Hepatocyte (in vitro differentiated cells): ENCODE measurements at regions not wholly inside any gene's neighbourhood (a gene's known extent, or its start where the extent isn't known, plus 50 kb on each side); places are given as distances from the start of the nearest gene placed in this dataset.

Experiments
- DNase-seq: peaks from one replicate; pipeline ENCODE4 v3.0.0-alpha.2; 2016; ENCODE audit warnings: low spot score
- H2AFZ ChIP-seq: fragments of 200-600 bp; sonication (generic); 2 replicates; pipeline ENCODE4 v1.6.0; 2016; ENCODE audit warnings: antibody characterized with exemption, mild to moderate bottlenecking
- H3K27ac ChIP-seq: fragments of 200-600 bp; sonication (generic); 2 replicates; pipeline ENCODE4 v1.5.1; 2016; ENCODE audit warnings: mild to moderate bottlenecking
- H3K27me3 ChIP-seq: fragments of 200-600 bp; sonication (generic); 2 replicates; pipeline ENCODE4 v1.6.1; 2016
- H3K36me3 ChIP-seq: fragments of 200-600 bp; sonication (generic); replicated peaks from 2 replicates; pipeline ENCODE4 v1.5.1; 2016; ENCODE audit warnings: low read depth; ENCODE audit not compliant: insufficient read depth
- H3K4me1 ChIP-seq: fragments of 200-600 bp; sonication (generic); 2 replicates; pipeline ENCODE4 v1.5.1; 2016; ENCODE audit warnings: mild to moderate bottlenecking, moderate library complexity; ENCODE audit not compliant: insufficient read depth
- H3K4me2 ChIP-seq: fragments of 200-600 bp; sonication (generic); 2 replicates; pipeline ENCODE4 v1.6.0; 2016
- H3K4me3 ChIP-seq: fragments of 200-600 bp; sonication (generic); 2 replicates; pipeline ENCODE4 v1.5.1; 2016; ENCODE audit warnings: mild to moderate bottlenecking
- H3K79me2 ChIP-seq: fragments of 200-600 bp; sonication (generic); 2 replicates; pipeline ENCODE4 v1.6.0; 2017; ENCODE audit warnings: mild to moderate bottlenecking
- H3K9me2 ChIP-seq: fragments of 200-600 bp; sonication (generic); replicated peaks from 2 replicates; pipeline ENCODE4 v1.6.0; 2017; ENCODE audit warnings: mild to moderate bottlenecking; ENCODE audit not compliant: insufficient read depth
- H3K9me3 ChIP-seq: fragments of 200-600 bp; sonication (generic); 2 replicates; pipeline ENCODE4 v1.5.1; 2016; ENCODE audit warnings: low read depth, mild to moderate bottlenecking
- H4K20me1 ChIP-seq: fragments of 200-600 bp; sonication (generic); 2 replicates; pipeline ENCODE4 v1.6.0; 2016; ENCODE audit warnings: mild to moderate bottlenecking; ENCODE audit not compliant: insufficient read depth, poor library complexity, severe bottlenecking
- EZH2 ChIP-seq: fragments of 200-600 bp; sonication (generic); IDR thresholded peaks from 2 replicates; pipeline ENCODE4 v1.6.1; 2016; ENCODE audit warnings: antibody characterized with exemption, mild to moderate bottlenecking, borderline replicate concordance
- EZH2phosphoT487 ChIP-seq: fragments of 200-600 bp; sonication (generic); IDR thresholded peaks from one replicate; pipeline ENCODE4 v1.6.1; 2018; ENCODE audit warnings: antibody characterized with exemption, mild to moderate bottlenecking, low read depth, moderate library complexity; ENCODE audit not compliant: unreplicated experiment, severe bottlenecking
- TF ChIP-seq, protein P1 (sequence below): fragments of 200-600 bp; sonication (generic); IDR thresholded peaks from 2 replicates; pipeline ENCODE4 v1.5.1; 2016; ENCODE audit warnings: antibody characterized with exemption, mild to moderate bottlenecking; ENCODE audit not compliant: poor library complexity

DNA sequence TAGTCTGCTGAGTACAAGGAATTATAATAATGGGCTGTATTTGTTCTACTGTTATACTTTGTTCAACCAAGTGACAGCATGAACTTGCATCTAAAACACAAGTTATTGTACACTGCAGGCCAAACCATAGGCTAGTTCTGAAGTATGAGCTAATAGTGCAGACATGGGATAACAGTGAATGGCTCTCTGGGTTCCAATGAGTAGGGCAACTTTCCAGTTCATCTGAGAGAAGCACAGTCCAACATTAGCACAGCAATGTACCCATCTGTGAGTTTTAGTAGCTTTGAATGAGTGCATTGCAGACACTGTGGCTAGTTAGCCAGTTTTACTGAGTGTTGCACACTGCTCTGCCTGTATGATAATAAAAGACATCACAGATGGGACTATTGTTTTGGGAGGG lies 56.5 kb upstream of the FUT9 start:
- Histone ChIP-seq H3K36me3 (no peaks in the 10 kb centered on the region), H3K9me3 (no peaks in the 10 kb centered on the region), H3K79me2 (no peaks in the 10 kb centered on the region), H3K27ac (no peak overlapping the region), H3K27me3 (no peaks in the 10 kb centered on the region), H4K20me1 (no peaks in the 10 kb centered on the region), H3K9me2 (no peaks in the 10 kb centered on the region), H3K4me1 (no peaks in the 10 kb centered on the region), H3K4me2 (no peak overlapping the region), H3K4me3 (no peak overlapping the region), H2AFZ (no peak overlapping the region)
- TF ChIP-seq, protein P1, sequence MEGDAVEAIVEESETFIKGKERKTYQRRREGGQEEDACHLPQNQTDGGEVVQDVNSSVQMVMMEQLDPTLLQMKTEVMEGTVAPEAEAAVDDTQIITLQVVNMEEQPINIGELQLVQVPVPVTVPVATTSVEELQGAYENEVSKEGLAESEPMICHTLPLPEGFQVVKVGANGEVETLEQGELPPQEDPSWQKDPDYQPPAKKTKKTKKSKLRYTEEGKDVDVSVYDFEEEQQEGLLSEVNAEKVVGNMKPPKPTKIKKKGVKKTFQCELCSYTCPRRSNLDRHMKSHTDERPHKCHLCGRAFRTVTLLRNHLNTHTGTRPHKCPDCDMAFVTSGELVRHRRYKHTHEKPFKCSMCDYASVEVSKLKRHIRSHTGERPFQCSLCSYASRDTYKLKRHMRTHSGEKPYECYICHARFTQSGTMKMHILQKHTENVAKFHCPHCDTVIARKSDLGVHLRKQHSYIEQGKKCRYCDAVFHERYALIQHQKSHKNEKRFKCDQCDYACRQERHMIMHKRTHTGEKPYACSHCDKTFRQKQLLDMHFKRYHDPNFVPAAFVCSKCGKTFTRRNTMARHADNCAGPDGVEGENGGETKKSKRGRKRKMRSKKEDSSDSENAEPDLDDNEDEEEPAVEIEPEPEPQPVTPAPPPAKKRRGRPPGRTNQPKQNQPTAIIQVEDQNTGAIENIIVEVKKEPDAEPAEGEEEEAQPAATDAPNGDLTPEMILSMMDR: no peak
- no peak for TF ChIP-seq EZH2phosphoT487
- no peak for TF ChIP-seq EZH2
- no peak for DNase-seq
